ENCODE measurements at regions not wholly inside any gene's neighbourhood (a gene's known extent, or its start where the extent isn't known, plus 50 kb on each side); places are given as distances from the start of the nearest gene placed in this dataset.
"Not testable (repeated sequence)": the region's sequence is repeated elsewhere in the genome, so short reads cannot be mapped to it uniquely, and the experiment has no call there.

GRCh38 chr16:70014915-70015314, 63.8 kb downstream of the CLEC18A start:
- H3K27me3 ChIP-seq; H3K4me3 ChIP-seq; intact Hi-C loops (cut with DNase I; ENCODE audit: low total_unique reads); DNase-seq; H3K27ac ChIP-seq; H3K9me3 ChIP-seq; H3K4me1 ChIP-seq: not testable (repeated sequence)
- H3K36me3 ChIP-seq: peaks cover 24 to 75% (median 74%) of the 10 kb centered on the region in 3 donors

GRCh38 chr16:70016751-70017150, 65.6 kb downstream of the CLEC18A start:
- intact Hi-C loops (cut with DNase I; ENCODE audit: low total_unique reads); H3K27me3 ChIP-seq; H3K4me1 ChIP-seq; H3K9me3 ChIP-seq; H3K4me3 ChIP-seq; H3K27ac ChIP-seq; DNase-seq: not testable (repeated sequence)
- H3K36me3 ChIP-seq: peaks cover 24 to 76% (median 73%) of the 10 kb centered on the region in 3 donors

DNA sequence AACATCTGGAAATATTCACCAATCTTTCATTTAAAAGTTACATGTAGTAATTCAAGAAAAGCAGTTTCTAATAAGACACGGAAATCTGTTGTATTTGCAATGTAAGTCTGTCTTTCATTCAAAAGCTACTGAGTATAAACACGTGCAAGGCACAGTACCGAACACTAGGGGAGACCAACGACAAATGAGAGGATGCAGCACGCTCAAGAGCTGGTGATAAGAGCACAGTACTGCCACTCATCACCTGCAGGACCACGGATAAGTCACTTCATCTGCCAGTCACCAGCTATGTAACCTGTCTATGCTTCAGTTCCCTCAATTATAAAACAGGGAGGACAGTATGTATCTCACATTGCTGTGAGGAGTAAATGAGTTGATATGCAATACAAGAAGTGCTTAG, 67.1 kb downstream of the CLEC18A start:
- intact Hi-C loops (cut with DNase I; ENCODE audit: low total_unique reads): no loop called here
- Histone ChIP-seq H3K27ac (no peak overlapping the region), H3K9me3 (no peaks in the 10 kb centered on the region), H3K4me1 (no peaks in the 10 kb centered on the region), H3K36me3 (peaks cover 27 to 68% (median 66%) of the 10 kb centered on the region in 3 donors), H3K27me3 (no peaks in the 10 kb centered on the region), H3K4me3 (no peak overlapping the region)
- TF ChIP-seq CTCF (IDR thresholded peaks at IDR 0.05): peak in 1 of 2 experiments; percentile 11
- no peak for DNase-seq

GRCh38 chr16:70023207-70023606, 72.1 kb downstream of the CLEC18A start:
- peaks cover 22 to 62% (median 37%) of the 10 kb centered on the region in 3 donors for H3K36me3 ChIP-seq
- DNase-seq; H3K27ac ChIP-seq; H3K27me3 ChIP-seq; H3K4me3 ChIP-seq; H3K9me3 ChIP-seq; intact Hi-C loops (cut with DNase I; ENCODE audit: low total_unique reads); H3K4me1 ChIP-seq: not testable (repeated sequence)

GRCh38 chr16:70023956-70024355, 72.8 kb downstream of the CLEC18A start:
- H3K4me3 ChIP-seq; intact Hi-C loops (cut with DNase I; ENCODE audit: low total_unique reads); H3K9me3 ChIP-seq; H3K4me1 ChIP-seq; H3K27ac ChIP-seq; DNase-seq; H3K27me3 ChIP-seq: not testable (repeated sequence)
- H3K36me3 ChIP-seq: peaks cover 27 to 60% (median 32%) of the 10 kb centered on the region in 3 donors

DNA sequence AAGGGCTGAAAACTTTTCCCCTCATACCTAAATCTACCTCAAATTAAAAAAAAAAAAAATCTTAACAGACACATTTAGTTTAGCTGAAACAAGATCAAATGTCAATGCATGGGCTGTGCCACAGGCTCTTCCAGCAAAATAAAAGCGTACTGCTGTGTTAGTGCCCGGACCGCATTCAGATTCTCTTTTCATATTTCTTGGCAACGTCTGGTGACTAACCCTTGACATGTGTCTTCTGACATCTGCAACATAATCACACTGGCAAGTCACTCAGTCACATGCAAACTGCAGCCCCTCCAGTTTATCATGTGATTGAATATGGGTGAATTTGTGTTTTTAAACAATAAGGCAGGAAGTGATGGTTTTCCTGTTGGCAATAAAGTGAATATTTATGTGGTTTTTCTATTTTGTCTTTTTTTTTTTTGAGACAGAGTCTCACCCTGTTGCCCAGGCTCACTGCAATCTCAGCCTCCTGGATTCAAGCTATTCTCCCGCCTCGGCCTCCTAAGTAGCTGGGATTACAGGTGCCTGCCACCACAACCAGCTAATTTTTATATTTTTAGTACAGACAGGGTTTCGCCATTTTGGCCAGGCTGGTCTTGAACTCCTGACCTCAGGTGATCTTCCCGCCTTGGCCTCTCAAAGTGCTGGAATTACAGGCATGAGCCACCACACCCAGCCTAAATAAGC, 75.2 kb downstream of the CLEC18A start:
- H3K36me3 ChIP-seq: peaks cover 31 to 54% (median 34%) of the 10 kb centered on the region in 3 donors
- H3K27me3 ChIP-seq; DNase-seq; H3K4me1 ChIP-seq; H3K27ac ChIP-seq; H3K9me3 ChIP-seq; H3K4me3 ChIP-seq; intact Hi-C loops (cut with DNase I; ENCODE audit: low total_unique reads): not testable (repeated sequence)

GRCh38 chr16:70032906-70033305, 81.2 kb upstream of the PDPR start:
- intact Hi-C loops (cut with DNase I; ENCODE audit: low total_unique reads); H3K9me3 ChIP-seq; H3K27ac ChIP-seq; H3K4me3 ChIP-seq; DNase-seq; H3K4me1 ChIP-seq; H3K27me3 ChIP-seq: not testable (repeated sequence)
- H3K36me3 ChIP-seq: peaks cover 21 to 40% (median 39%) of the 10 kb centered on the region in 3 donors

DNA sequence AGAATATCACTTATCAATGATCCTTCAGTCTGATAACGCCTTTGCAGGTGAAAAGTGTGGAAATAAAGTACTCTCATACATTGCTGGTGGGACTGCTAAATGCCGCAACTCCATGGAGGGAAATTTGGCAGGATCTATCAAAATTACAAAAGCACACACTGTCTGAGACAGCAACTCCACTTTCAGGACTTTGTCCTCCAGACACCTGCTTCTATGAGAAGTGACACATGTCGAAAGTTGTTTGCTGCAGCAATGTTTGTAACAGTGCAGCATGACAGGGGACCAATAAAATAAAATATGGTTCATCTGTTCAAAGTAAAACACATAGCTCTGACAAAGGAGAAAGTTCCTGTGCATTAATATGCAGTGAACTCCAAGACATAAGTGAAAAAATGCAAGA, 76.2 kb upstream of the PDPR start:
- H3K9me3 ChIP-seq; H3K27me3 ChIP-seq; H3K4me3 ChIP-seq; intact Hi-C loops (cut with DNase I; ENCODE audit: low total_unique reads); H3K27ac ChIP-seq; DNase-seq: not testable (repeated sequence)
- peaks cover 16 to 41% (median 36%) of the 10 kb centered on the region in 3 donors for H3K36me3 ChIP-seq
- peaks cover 0 to 14% (median 0%) of the 10 kb centered on the region in 4 donors for H3K4me1 ChIP-seq

DNA sequence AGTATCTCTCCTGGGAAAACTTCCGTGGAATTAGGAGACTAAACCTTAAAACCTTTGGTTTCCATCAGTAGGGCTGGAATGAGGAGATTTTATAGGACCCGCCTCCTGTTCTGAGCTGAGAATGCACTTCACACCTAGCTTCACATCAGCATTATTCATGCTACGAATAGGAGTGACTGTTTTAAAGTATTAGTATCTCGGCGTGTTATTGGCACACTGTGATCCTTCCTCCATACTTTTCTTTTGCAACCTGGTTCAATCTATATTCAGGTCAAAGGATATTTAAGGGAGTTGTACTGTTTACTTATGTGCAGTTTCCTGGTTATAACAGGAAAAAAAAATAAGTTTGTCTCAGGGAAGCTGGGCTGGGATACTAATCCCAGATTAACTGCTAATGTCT, 73.6 kb upstream of the PDPR start:
- intact Hi-C loops (cut with DNase I; ENCODE audit: low total_unique reads); H3K9me3 ChIP-seq; DNase-seq; H3K27me3 ChIP-seq; H3K27ac ChIP-seq; H3K4me3 ChIP-seq: not testable (repeated sequence)
- Histone ChIP-seq H3K4me1 (peaks cover 0 to 26% (median 0%) of the 10 kb centered on the region in 4 donors), H3K36me3 (peaks cover 12 to 29% (median 23%) of the 10 kb centered on the region in 3 donors)

DNA sequence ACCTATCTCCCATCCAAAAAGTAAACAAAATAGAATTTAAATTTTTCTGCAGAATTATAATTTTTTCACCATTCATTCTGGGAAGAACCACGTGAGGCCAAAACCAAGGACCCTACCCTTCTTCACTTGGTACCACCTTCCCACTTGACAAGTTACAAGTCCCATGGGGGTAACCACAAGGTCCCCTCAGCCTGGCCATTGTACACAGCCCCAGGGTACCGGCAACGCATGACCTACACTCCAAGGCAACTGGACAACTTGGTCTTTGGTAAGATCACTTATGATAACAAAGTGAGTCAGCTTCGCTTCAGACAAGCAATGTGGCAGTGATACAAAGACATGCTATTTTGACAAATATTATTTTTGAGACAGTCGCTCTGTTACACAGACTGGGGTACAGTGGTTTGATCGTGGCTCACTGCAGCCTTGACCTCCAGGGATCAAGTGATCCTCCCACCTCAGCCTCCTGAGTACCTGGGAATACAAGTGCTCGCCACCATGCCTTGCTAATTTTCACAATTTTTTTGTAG, 70.5 kb upstream of the PDPR start:
- H3K9me3 ChIP-seq; H3K4me3 ChIP-seq; DNase-seq; H3K27ac ChIP-seq; intact Hi-C loops (cut with DNase I; ENCODE audit: low total_unique reads); H3K27me3 ChIP-seq: not testable (repeated sequence)
- Histone ChIP-seq H3K4me1 (peaks cover 0 to 26% (median 0%) of the 10 kb centered on the region in 4 donors), H3K36me3 (peaks cover 6 to 20% (median 12%) of the 10 kb centered on the region in 3 donors)

DNA sequence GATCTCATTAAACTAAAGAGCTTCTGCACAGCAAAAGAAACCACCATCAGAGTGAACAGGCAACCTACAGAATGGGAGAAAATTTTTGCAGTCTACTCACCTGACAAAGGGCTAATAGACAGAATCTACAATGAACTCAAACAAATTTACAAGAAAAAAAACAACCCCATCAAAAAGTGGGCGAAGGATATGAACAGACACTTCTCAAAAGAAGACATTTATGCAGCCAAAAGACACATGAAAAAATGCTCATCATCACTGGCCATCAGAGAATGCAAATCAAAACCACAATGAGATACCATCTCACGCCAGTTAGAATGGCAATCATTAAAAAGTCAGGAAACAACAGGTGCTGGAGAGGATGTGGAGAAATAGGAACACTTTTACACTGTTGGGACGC, 67.6 kb upstream of the PDPR start:
- H3K36me3 ChIP-seq; intact Hi-C loops (cut with DNase I; ENCODE audit: low total_unique reads); H3K27ac ChIP-seq; H3K9me3 ChIP-seq; H3K4me3 ChIP-seq; H3K27me3 ChIP-seq; DNase-seq: not testable (repeated sequence)
- peaks cover 0 to 12% (median 0%) of the 10 kb centered on the region in 4 donors for H3K4me1 ChIP-seq

DNA sequence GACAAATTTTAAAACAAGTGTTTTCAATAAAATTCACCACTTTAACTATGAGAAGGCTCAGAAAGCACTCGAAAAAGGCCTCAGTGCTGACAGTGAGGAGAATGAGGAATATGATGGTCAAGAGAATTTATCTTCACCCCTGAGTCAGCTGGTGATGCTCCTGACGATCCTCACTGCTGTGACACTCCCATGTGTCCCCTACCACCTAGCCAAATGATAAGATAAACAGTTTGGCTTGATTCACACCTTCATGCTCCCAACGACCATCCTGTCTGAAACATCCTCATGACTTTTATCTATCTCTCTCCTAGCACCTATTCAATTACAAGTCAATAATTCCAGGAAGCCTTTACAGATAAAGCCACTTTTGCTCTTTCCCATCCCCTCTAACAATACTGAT, 66.0 kb upstream of the PDPR start:
- H3K4me3 ChIP-seq; H3K27ac ChIP-seq; intact Hi-C loops (cut with DNase I; ENCODE audit: low total_unique reads); H3K9me3 ChIP-seq; DNase-seq; H3K36me3 ChIP-seq; H3K27me3 ChIP-seq: not testable (repeated sequence)
- peaks cover 0 to 12% (median 0%) of the 10 kb centered on the region in 4 donors for H3K4me1 ChIP-seq

DNA sequence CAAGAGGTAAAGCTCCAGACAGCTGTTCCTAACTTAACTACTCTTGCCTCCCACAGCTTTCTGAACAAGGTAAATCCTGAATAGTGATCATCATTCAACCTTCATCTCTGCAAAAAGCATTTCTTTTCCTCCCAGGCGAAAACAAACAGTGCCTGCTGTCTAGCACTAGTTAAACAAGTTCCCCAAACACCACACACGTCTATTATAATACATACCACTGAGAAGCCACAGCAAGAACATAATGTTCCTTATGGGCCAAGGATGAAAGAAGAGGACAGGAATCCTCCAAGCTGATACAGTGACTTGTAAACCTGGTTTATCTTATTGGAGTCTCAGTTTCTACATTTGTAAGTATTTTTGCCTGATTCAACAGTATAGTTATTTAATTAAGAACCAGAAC, 56.1 kb upstream of the PDPR start:
- intact Hi-C loops (cut with DNase I; ENCODE audit: low total_unique reads); H3K36me3 ChIP-seq; H3K4me3 ChIP-seq; H3K9me3 ChIP-seq; DNase-seq; H3K27ac ChIP-seq; H3K27me3 ChIP-seq: not testable (repeated sequence)
- H3K4me1 ChIP-seq: peaks cover 0 to 12% (median 3%) of the 10 kb centered on the region in 4 donors

Data from tibial artery (tissue), 4 donors.